HEK293 (cell line): ENCODE measurements at regions not wholly inside any gene's neighbourhood (a gene's known extent, or its start where the extent isn't known, plus 50 kb on each side); places are given as distances from the start of the nearest gene placed in this dataset.

Source experiments
- CTCF ChIA-PET: fragments of 350-600 bp; formaldehyde crosslinking; extraction: SDS; loops from one replicate; lab custom pipeline; 2021; ENCODE audit warnings: antibody characterized with exemption; lab: Yijun Ruan, JAX
- POLR2A ChIA-PET: fragments of 300-600 bp; formaldehyde crosslinking; extraction: SDS; loops from one replicate; lab custom pipeline; 2020; ENCODE audit warnings: antibody characterized with exemption, inconsistent platforms; lab: Yijun Ruan, JAX
- H3K27ac ChIP-seq: fragments of 200-500 bp; sonication (Bioruptor generic); 2 replicates; pipeline ENCODE4 v1.5.1; 2014; ENCODE audit warnings: low read depth, low read length, control low read depth, inconsistent platforms; ENCODE audit errors: extremely low read depth
- H3K36me3 ChIP-seq, 2 experiments: fragments of 200-500 bp in 1 of 2; sonication (Bioruptor generic) in 1 of 2; 1 replicate in 1 of 2; 2 replicates in 1 of 2; pipeline ENCODE4 v1.5.1; 2014 to 2017; ENCODE audit warnings: inconsistent platforms in 2 of 2, low read length in 2 of 2; ENCODE audit not compliant: control insufficient read depth in 2 of 2, insufficient read depth in 1 of 2
- H3K4me1 ChIP-seq: fragments of 200-500 bp; sonication (Bioruptor generic); 2 replicates; pipeline ENCODE4 v1.5.1; 2014; ENCODE audit warnings: mild to moderate bottlenecking, low read length, inconsistent platforms; ENCODE audit not compliant: control insufficient read depth, insufficient read depth
- H3K4me3 ChIP-seq: 2 replicates; pipeline ENCODE4 v1.5.1; 2011; ENCODE audit warnings: low read depth, mild to moderate bottlenecking, control low read depth, low read length, moderate library complexity
- H3K9me3 ChIP-seq: fragments of 200-500 bp; sonication (Bioruptor generic); 2 replicates; pipeline ENCODE4 v1.5.1; 2014; ENCODE audit warnings: low read depth, low read length, inconsistent platforms; ENCODE audit not compliant: control insufficient read depth, insufficient read depth
- AEBP2 ChIP-seq: fragments of 450-650 bp; formaldehyde crosslinking; IDR thresholded peaks from 2 replicates; pipeline ENCODE4 v1.5.1; 2016; ENCODE audit warnings: missing biosample characterization, missing genetic modification characterization, borderline replicate concordance
- EGR2 ChIP-seq: fragments of 450-650 bp; formaldehyde crosslinking; IDR thresholded peaks from 2 replicates; pipeline ENCODE4 v1.5.1; 2016; ENCODE audit warnings: low read depth, missing biosample characterization, missing genetic modification characterization
- FEZF1 ChIP-seq: fragments of 450-650 bp; formaldehyde crosslinking; IDR thresholded peaks from 2 replicates; pipeline ENCODE4 v1.5.1; 2016; ENCODE audit warnings: missing biosample characterization, missing genetic modification characterization
- KLF9 ChIP-seq: fragments of 450-650 bp; formaldehyde crosslinking; IDR thresholded peaks from 2 replicates; pipeline ENCODE4 v1.5.1; 2016; ENCODE audit warnings: missing biosample characterization, missing genetic modification characterization, low read depth
- PRDM4 ChIP-seq: fragments of 450-650 bp; formaldehyde crosslinking; IDR thresholded peaks from 2 replicates; pipeline ENCODE4 v1.5.1; 2017; ENCODE audit warnings: missing biosample characterization, missing genetic modification characterization
- RBAK ChIP-seq: fragments of 450-650 bp; formaldehyde crosslinking; IDR thresholded peaks from 2 replicates; pipeline ENCODE4 v1.5.1; 2016; ENCODE audit warnings: missing biosample characterization, missing genetic modification characterization
- SALL2 ChIP-seq: fragments of 450-650 bp; formaldehyde crosslinking; IDR thresholded peaks from 2 replicates; pipeline ENCODE4 v1.5.0; 2017; ENCODE audit warnings: missing biosample characterization, mild to moderate bottlenecking, missing genetic modification characterization, borderline replicate concordance
- SCRT1 ChIP-seq: fragments of 450-650 bp; formaldehyde crosslinking; IDR thresholded peaks from 2 replicates; pipeline ENCODE4 v1.5.1; 2016; ENCODE audit warnings: missing biosample characterization, missing genetic modification characterization, borderline replicate concordance
- SCRT2 ChIP-seq: fragments of 450-650 bp; formaldehyde crosslinking; IDR thresholded peaks from 2 replicates; pipeline ENCODE4 v1.5.1; 2016; ENCODE audit warnings: missing biosample characterization, missing genetic modification characterization
- ZBTB11 ChIP-seq: fragments of 450-650 bp; formaldehyde crosslinking; conservative IDR thresholded peaks from 2 replicates; pipeline ENCODE4 v1.5.1; 2016; ENCODE audit warnings: low read depth, missing biosample characterization, missing genetic modification characterization
- ZBTB17 ChIP-seq: fragments of 450-650 bp; formaldehyde crosslinking; IDR thresholded peaks from 2 replicates; pipeline ENCODE4 v1.5.1; 2016; ENCODE audit warnings: missing biosample characterization, missing genetic modification characterization
- ZBTB6 ChIP-seq: fragments of 450-650 bp; formaldehyde crosslinking; IDR thresholded peaks from 2 replicates; pipeline ENCODE4 v1.5.1; 2017; ENCODE audit warnings: missing biosample characterization, missing genetic modification characterization
- ZFHX2 ChIP-seq: fragments of 450-650 bp; formaldehyde crosslinking; conservative IDR thresholded peaks from 2 replicates; pipeline ENCODE4 v1.5.1; 2016; ENCODE audit warnings: missing biosample characterization, missing genetic modification characterization
- ZNF155 ChIP-seq: fragments of 450-650 bp; formaldehyde crosslinking; IDR thresholded peaks from 2 replicates; pipeline ENCODE4 v1.5.1; 2016; ENCODE audit warnings: missing biosample characterization, missing genetic modification characterization
- ZNF157 ChIP-seq: fragments of 450-650 bp; formaldehyde crosslinking; IDR thresholded peaks from 2 replicates; pipeline ENCODE4 v1.5.1; 2016; ENCODE audit warnings: missing biosample characterization, missing genetic modification characterization
- ZNF19 ChIP-seq: fragments of 450-650 bp; formaldehyde crosslinking; IDR thresholded peaks from 2 replicates; pipeline ENCODE4; 2016; ENCODE audit warnings: missing biosample characterization, missing genetic modification characterization, low read depth
- ZNF23 ChIP-seq: fragments of 450-650 bp; formaldehyde crosslinking; IDR thresholded peaks from 2 replicates; pipeline ENCODE4 v1.5.1; 2016; ENCODE audit warnings: missing biosample characterization, missing genetic modification characterization, borderline replicate concordance
- ZNF248 ChIP-seq: fragments of 450-650 bp; formaldehyde crosslinking; IDR thresholded peaks from 2 replicates; pipeline ENCODE4 v1.5.1; 2017; ENCODE audit warnings: missing biosample characterization, missing genetic modification characterization
- ZNF350 ChIP-seq: fragments of 450-650 bp; formaldehyde crosslinking; IDR thresholded peaks from 2 replicates; pipeline ENCODE4 v1.5.0; 2017; ENCODE audit warnings: missing biosample characterization, mild to moderate bottlenecking, missing genetic modification characterization
- ZNF366 ChIP-seq: fragments of 450-650 bp; formaldehyde crosslinking; conservative IDR thresholded peaks from 2 replicates; pipeline ENCODE4 v1.5.1; 2016; ENCODE audit warnings: missing biosample characterization, missing genetic modification characterization
- ZNF521 ChIP-seq: fragments of 450-650 bp; formaldehyde crosslinking; IDR thresholded peaks from 2 replicates; pipeline ENCODE4 v1.5.1; 2017; ENCODE audit warnings: missing biosample characterization, mild to moderate bottlenecking, missing genetic modification characterization
- ZNF549 ChIP-seq: fragments of 450-650 bp; IDR thresholded peaks from 2 replicates; pipeline ENCODE4 v1.5.1; 2018; ENCODE audit warnings: missing biosample characterization, missing genetic modification characterization, mild to moderate bottlenecking, inconsistent platforms, moderate library complexity
- ZNF621 ChIP-seq: fragments of 450-650 bp; formaldehyde crosslinking; IDR thresholded peaks from 2 replicates; pipeline ENCODE4 v1.5.1; 2017; ENCODE audit warnings: missing biosample characterization, missing genetic modification characterization
- ZNF776 ChIP-seq: fragments of 450-650 bp; formaldehyde crosslinking; IDR thresholded peaks from 2 replicates; pipeline ENCODE4 v1.5.0; 2017; ENCODE audit warnings: missing biosample characterization, missing genetic modification characterization, borderline replicate concordance
- ZNF777 ChIP-seq: fragments of 450-650 bp; formaldehyde crosslinking; IDR thresholded peaks from 2 replicates; pipeline ENCODE4 v1.5.1; 2017; ENCODE audit warnings: missing biosample characterization, missing genetic modification characterization, borderline replicate concordance
- ZXDB ChIP-seq: fragments of 450-650 bp; formaldehyde crosslinking; IDR thresholded peaks from 2 replicates; pipeline ENCODE4 v1.5.1; 2016; ENCODE audit warnings: missing biosample characterization, missing genetic modification characterization

- Histone ChIP-seq H3K9me3 (no peaks in the 10 kb centered on the region; the same call in 1 of the 2 replicates), H3K4me3 (no peak overlapping the region), H3K36me3 (no peaks in the 10 kb centered on the region; a peak in 1 of 3 replicates), H3K27ac (no peak overlapping the region), H3K4me1 (peaks cover 10% of the 10 kb centered on the region; the same call in 1 of the 2 replicates)
- TF ChIP-seq PRDM4 (tag by site-specific recombination) (no peak), AEBP2 (tag by site-specific recombination) (no peak), ZBTB17 (peak; percentile 45), SCRT2 (tag by site-specific recombination) (peak; percentile 91), ZNF549 (no peak), ZNF350 (tag by site-specific recombination) (no peak), SCRT1 (tag by site-specific recombination) (peak; percentile 89)
- ChIA-PET POLR2A (no interaction called here), CTCF (interaction anchor here (0.5 kb wide), 1 partner anchor 21 kb away, joined by 3 read pairs; no protein-coding TSS in a partner anchor)
Observed at GRCh38 chr19:31211088-31211487, 138.1 kb downstream of the TSHZ3 start.

- Histone ChIP-seq H3K9me3 (no peaks in the 10 kb centered on the region; the same call in 1 of the 2 replicates), H3K4me1 (no peaks in the 10 kb centered on the region), H3K4me3 (no peak overlapping the region), H3K36me3 (no peaks in the 10 kb centered on the region), H3K27ac (no peak overlapping the region)
- ChIA-PET CTCF (no interaction called here), POLR2A (interaction anchor here (0.6 kb wide), 1 partner anchor 10 kb away, joined by 4 read pairs; no protein-coding TSS in a partner anchor)
- peak; percentile 42; the same call in 1 of the 2 replicates for TF ChIP-seq ZNF157 (tag by site-specific recombination)
- TF ChIP-seq ZNF19 (tag by site-specific recombination), result no peak
- TF ChIP-seq ZNF777 (tag by site-specific recombination), result peak; percentile 19; the same call in 1 of the 2 replicates
- TF ChIP-seq ZNF776 (tag by site-specific recombination), result peak; percentile 79; the same call in 1 of the 2 replicates
- no peak for TF ChIP-seq RBAK (tag by site-specific recombination)
- TF ChIP-seq ZNF621 (tag by site-specific recombination), result 0 out of 2 replicates have a peak, but pooled peaks have one; percentile 51
- peak; percentile 50 for TF ChIP-seq ZFHX2 (tag by site-specific recombination)
- no peak for TF ChIP-seq ZBTB11 (tag by site-specific recombination)
- peak; percentile 20; the same call in 1 of the 2 replicates for TF ChIP-seq ZNF248 (tag by site-specific recombination)
- no peak for TF ChIP-seq ZBTB6 (tag by site-specific recombination)
- no peak for TF ChIP-seq ZNF155 (tag by site-specific recombination)
- TF ChIP-seq ZNF521 (tag by site-specific recombination), result 0 out of 2 replicates have a peak, but pooled peaks have one; percentile 66
- no peak for TF ChIP-seq ZXDB (tag by site-specific recombination)
- peak; percentile 96 for TF ChIP-seq ZBTB17
- no peak for TF ChIP-seq FEZF1
- peak; percentile 98 for TF ChIP-seq ZNF366
- no peak for TF ChIP-seq KLF9 (tag by site-specific recombination)
- TF ChIP-seq EGR2, result peak; percentile 64
- TF ChIP-seq ZNF23 (tag by site-specific recombination), result no peak
- 0 out of 2 replicates have a peak, but pooled peaks have one; percentile 58 for TF ChIP-seq SALL2 (tag by site-specific recombination)
- TF ChIP-seq SCRT1 (tag by site-specific recombination), result no peak
Observed at GRCh38 chr19:31205887-31206518, 143.2 kb downstream of the TSHZ3 start.
